ENCODE measurements at regions not wholly inside any gene's neighbourhood (a gene's known extent, or its start where the extent isn't known, plus 50 kb on each side); places are given as distances from the start of the nearest gene placed in this dataset.

DNA sequence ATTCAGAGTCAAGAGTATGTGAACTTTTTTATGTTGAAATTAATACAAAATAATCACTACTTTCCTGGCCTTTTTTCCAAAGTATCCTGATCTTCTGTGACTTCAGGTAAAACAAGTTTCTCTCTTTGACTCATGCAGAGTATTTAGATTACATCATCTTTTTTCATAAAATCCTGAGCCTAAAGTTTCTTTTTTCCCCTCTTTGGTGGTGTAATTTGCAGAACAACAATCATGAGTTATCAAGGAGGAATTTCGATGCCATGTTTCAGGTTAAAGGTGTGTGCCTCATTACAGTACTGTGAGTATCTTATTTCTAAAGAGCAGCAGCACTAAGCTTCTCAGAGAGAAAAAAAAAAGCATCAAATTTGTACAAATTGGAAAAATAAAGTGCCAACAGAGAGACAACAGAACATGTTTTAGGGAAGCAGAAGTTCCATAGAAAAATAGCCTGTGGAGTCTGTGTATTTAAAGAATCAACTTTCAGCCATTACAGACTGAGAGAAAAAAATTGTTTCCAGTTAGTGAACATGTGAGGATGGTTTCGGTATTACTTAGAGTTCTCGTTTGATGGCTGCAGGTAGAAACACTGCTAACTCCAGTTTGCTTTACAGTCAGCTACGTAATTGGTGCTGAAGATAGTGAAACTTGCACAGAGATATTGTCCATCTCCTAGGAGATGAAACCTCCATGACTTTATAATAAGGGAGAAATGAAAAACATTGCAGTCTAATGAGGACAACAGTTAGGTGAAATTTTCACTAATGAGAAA lies 78.1 kb upstream of the PCDH9 start:
- no peak overlapping the region for H3K4me3 ChIP-seq (ENCODE audit: low read length)
- peak; percentile 93 for DNase-seq (ENCODE audit: low read depth)
- TF ChIP-seq, protein P1, sequence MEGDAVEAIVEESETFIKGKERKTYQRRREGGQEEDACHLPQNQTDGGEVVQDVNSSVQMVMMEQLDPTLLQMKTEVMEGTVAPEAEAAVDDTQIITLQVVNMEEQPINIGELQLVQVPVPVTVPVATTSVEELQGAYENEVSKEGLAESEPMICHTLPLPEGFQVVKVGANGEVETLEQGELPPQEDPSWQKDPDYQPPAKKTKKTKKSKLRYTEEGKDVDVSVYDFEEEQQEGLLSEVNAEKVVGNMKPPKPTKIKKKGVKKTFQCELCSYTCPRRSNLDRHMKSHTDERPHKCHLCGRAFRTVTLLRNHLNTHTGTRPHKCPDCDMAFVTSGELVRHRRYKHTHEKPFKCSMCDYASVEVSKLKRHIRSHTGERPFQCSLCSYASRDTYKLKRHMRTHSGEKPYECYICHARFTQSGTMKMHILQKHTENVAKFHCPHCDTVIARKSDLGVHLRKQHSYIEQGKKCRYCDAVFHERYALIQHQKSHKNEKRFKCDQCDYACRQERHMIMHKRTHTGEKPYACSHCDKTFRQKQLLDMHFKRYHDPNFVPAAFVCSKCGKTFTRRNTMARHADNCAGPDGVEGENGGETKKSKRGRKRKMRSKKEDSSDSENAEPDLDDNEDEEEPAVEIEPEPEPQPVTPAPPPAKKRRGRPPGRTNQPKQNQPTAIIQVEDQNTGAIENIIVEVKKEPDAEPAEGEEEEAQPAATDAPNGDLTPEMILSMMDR (IDR thresholded peaks at IDR 0.05; ENCODE audit: insufficient read depth, low read depth, low read length, missing control alignments): no peak

DNA sequence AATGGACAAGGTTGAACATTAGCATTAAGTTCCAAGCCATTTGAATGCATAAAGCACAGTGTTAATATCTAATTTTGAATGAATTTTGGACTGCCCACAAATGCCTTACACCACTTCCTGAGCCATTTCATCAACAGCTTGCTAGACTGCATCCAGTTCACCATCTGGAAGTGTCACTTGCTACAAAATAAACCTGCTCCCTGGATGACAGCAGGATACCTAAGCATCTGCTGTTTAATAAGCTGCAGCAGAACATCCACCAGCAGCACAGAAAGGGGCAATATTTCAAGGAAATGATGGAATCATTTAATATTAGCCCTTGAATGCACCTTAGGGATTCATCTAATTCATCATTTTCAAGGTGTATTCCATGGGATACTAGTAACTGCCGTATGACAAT lies 76.6 kb upstream of the PCDH9 start:
- DNase-seq (ENCODE audit: low read depth): no peak
- TF ChIP-seq, protein P1 (IDR thresholded peaks at IDR 0.05; ENCODE audit: insufficient read depth, low read depth, low read length, missing control alignments): no peak
- H3K4me3 ChIP-seq (ENCODE audit: low read length): no peak overlapping the region

DNA sequence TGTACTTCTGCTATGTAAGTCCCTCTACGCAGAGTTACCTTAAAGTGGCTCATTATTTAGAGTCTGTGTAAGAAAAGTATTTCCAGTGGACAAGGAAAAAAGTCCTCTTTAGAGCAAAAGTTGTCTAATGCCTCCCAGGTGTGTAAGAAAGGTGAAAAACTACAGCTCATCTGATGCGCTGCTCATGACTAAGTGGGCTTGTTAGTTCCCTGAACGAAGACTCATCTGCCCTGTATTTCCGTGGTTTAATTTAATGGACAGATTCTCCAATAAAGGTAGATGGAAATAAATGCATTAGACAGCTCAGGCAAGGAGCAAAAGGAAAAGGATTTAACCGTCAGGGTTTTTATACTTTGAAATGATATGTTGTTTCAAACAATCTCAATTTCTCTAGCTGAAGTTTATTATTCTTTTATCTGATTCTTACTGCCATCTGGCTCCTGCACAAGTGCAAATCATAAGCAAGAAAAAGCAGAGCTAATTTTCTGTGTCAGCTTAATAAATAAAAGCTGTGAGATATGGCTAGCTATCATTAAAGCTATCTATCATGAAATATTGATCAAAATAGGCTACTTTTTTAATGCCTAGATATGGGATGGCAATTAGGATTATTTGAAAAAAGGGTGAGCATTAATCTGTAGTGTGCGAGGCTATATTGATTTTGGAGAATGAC lies 73.7 kb upstream of the PCDH9 start:
- H3K4me3 ChIP-seq (ENCODE audit: low read length): no peak overlapping the region
- peak; percentile 69 for DNase-seq (ENCODE audit: low read depth)
- TF ChIP-seq, protein P1 (IDR thresholded peaks at IDR 0.05; ENCODE audit: insufficient read depth, low read depth, low read length, missing control alignments): no peak

DNA sequence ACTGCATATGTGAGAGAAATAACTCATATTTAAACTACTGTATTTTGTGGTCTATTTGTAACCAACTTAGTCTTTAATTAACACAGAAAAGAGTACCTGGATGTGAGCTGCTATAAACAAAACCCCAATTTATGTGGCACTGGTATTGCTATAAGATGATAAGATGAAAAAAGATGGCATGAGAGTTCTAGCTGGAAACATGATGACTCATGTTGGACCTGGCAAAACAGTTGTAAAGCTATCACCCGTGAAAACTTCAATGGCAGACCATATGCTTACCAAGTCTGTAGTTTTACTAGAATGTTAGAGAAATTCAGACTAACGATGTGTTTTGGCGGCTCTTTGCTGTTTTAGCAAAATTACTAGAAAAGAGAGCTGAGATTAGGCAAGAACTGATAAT lies 69.6 kb upstream of the PCDH9 start:
- DNase-seq (ENCODE audit: low read depth): peak; percentile 59
- no peak overlapping the region for H3K4me3 ChIP-seq (ENCODE audit: low read length)
- TF ChIP-seq, protein P1 (IDR thresholded peaks at IDR 0.05; ENCODE audit: insufficient read depth, low read depth, low read length, missing control alignments): no peak

DNA sequence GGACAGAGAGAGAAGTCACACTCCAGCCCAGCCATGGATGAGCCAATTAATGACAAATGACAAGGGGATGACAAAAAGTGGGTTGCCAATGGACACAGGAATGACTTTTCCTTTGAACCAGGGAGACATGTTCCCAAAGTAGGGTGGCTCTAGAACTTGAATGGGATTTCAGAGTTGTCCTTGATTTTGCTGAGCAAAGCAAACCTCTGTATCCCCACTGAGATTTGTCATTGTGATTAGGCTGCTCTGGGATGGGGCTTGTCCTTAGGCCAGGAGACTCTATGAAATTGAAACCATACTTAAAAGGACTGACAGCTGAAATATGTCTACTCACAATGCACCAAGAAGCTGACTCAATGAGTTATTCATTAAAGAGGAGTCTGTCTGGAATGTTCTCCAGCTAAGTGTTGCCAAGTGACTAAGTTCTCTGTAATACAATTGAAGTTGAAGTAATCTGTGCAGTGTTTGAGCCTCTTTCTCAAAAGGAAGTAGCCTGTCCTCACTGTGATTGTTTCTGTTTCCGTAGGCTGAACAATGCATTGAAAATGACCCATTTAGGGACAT lies 69.0 kb upstream of the PCDH9 start:
- peak; percentile 93 for DNase-seq (ENCODE audit: low read depth)
- no peak overlapping the region for H3K4me3 ChIP-seq (ENCODE audit: low read length)
- TF ChIP-seq, protein P1 (IDR thresholded peaks at IDR 0.05; ENCODE audit: insufficient read depth, low read depth, low read length, missing control alignments): no peak

DNA sequence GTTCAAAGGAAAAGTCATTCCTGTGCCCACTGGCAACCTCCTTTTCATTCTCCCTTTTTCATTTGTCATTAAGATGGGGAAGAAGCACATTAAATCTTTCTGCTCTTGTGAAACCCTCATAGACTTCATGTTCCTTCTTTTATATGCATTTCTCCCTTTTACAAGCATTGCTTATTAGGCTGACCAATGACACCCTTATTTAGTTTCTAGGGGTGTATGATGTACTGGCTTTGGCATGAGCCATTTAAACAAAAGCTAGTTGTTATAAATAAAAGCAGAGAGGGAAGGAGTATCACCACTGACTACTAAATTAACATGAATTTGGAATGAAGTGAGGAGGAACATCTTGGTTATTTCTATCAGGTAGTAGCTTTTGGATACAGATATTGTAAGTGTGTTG lies 68.2 kb upstream of the PCDH9 start:
- DNase-seq (ENCODE audit: low read depth): no peak
- TF ChIP-seq, protein P1 (IDR thresholded peaks at IDR 0.05; ENCODE audit: insufficient read depth, low read depth, low read length, missing control alignments): no peak
- no peak overlapping the region for H3K4me3 ChIP-seq (ENCODE audit: low read length)

Measured in epithelial cell of esophagus (primary cell).